ENCODE measurements at regions not wholly inside any gene's neighbourhood (a gene's known extent, or its start where the extent isn't known, plus 50 kb on each side); places are given as distances from the start of the nearest gene placed in this dataset.

DNA sequence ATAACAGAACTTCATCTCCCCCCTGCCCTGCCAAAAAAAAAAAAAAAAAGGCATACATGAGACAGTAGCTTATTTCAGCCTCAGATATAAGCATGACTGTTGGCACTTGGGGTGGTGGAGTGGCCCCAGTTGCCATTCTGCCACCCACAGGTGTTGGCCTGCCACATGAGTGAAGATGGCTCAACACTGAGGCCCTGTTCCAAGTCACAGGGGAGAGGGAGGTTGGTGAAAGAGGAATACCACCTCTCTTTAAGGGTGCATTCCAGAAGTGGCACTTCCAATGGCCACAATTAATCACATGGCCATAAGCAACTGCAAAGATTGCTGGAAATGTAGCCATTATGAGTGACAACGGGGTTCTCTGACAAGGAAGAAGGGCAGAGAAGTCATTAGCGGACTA is 61.9 kb upstream of the JARID2 start:
- TF ChIP-seq HOXA7 (CRISPR knock-in tag; IDR thresholded peaks at IDR 0.05; ENCODE audit: borderline replicate concordance): no peak
- TF ChIP-seq, protein P1, sequence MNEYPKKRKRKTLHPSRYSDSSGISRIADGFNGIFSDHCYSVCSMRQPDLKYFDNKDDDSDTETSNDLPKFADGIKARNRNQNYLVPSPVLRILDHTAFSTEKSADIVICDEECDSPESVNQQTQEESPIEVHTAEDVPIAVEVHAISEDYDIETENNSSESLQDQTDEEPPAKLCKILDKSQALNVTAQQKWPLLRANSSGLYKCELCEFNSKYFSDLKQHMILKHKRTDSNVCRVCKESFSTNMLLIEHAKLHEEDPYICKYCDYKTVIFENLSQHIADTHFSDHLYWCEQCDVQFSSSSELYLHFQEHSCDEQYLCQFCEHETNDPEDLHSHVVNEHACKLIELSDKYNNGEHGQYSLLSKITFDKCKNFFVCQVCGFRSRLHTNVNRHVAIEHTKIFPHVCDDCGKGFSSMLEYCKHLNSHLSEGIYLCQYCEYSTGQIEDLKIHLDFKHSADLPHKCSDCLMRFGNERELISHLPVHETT (tag by site-specific recombination; IDR thresholded peaks at IDR 0.05): no peak
- TF ChIP-seq, protein P2, sequence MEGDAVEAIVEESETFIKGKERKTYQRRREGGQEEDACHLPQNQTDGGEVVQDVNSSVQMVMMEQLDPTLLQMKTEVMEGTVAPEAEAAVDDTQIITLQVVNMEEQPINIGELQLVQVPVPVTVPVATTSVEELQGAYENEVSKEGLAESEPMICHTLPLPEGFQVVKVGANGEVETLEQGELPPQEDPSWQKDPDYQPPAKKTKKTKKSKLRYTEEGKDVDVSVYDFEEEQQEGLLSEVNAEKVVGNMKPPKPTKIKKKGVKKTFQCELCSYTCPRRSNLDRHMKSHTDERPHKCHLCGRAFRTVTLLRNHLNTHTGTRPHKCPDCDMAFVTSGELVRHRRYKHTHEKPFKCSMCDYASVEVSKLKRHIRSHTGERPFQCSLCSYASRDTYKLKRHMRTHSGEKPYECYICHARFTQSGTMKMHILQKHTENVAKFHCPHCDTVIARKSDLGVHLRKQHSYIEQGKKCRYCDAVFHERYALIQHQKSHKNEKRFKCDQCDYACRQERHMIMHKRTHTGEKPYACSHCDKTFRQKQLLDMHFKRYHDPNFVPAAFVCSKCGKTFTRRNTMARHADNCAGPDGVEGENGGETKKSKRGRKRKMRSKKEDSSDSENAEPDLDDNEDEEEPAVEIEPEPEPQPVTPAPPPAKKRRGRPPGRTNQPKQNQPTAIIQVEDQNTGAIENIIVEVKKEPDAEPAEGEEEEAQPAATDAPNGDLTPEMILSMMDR (tag by site-specific recombination; IDR thresholded peaks at IDR 0.05): no peak
